ENCODE measurements at regions not wholly inside any gene's neighbourhood (a gene's known extent, or its start where the extent isn't known, plus 50 kb on each side); places are given as distances from the start of the nearest gene placed in this dataset.

- H3K27ac ChIP-seq, result peak overlapping the region; percentile 39 to 84 (median 78)
- H3K27me3 ChIP-seq, result no peaks in the 10 kb centered on the region
- WGBS, 2 donors, result 56 to 68% methylated on average over 8 to 14 of the region's 22 CpGs
- TF ChIP-seq CTCF (IDR thresholded peaks at IDR 0.05) (no peak), POLR2A (IDR thresholded peaks at IDR 0.05) (no peak)
- intact Hi-C loops (cut with DNase I), result no loop called here
- H3K36me3 ChIP-seq, result no peaks in the 10 kb centered on the region
- DNase-seq, result no peak
- no peaks in the 10 kb centered on the region for H3K9me3 ChIP-seq
- H3K4me3 ChIP-seq (replicated peaks in 1 of 3), result peak overlapping the region in 1 of 3 donors; percentile 18
- peaks cover 4 to 11% of the 10 kb centered on the region in 2 donors for H3K4me1 ChIP-seq
These were observed 201.5 kb downstream of the AUH start for GRCh38 chr9:91160181-91160580.

- H3K4me3 ChIP-seq (replicated peaks in 1 of 3), result no peak overlapping the region
- DNase-seq, result no peak
- WGBS, 2 donors, result 83 to 89% methylated on average over 16 of the region's 31 CpGs
- no peaks in the 10 kb centered on the region for H3K36me3 ChIP-seq
- H3K27ac ChIP-seq, result no peak overlapping the region
- H3K27me3 ChIP-seq, result no peaks in the 10 kb centered on the region
- TF ChIP-seq CTCF (IDR thresholded peaks at IDR 0.05) (no peak), POLR2A (IDR thresholded peaks at IDR 0.05) (no peak)
- H3K4me1 ChIP-seq, result peaks cover 4 to 11% of the 10 kb centered on the region in 2 donors
- intact Hi-C loops (cut with DNase I), result no loop called here
- H3K9me3 ChIP-seq, result no peaks in the 10 kb centered on the region
These were observed 200.9 kb downstream of the AUH start for GRCh38 chr9:91160599-91161464.

- intact Hi-C loops (cut with DNase I), result no loop called here
- Histone ChIP-seq H3K4me1 (peaks cover 8 to 17% of the 10 kb centered on the region in 2 donors), H3K9me3 (no peaks in the 10 kb centered on the region), H3K4me3 (replicated peaks in 1 of 3) (no peak overlapping the region), H3K27me3 (no peaks in the 10 kb centered on the region), H3K27ac (no peak overlapping the region), H3K36me3 (no peaks in the 10 kb centered on the region)
- TF ChIP-seq POLR2A (IDR thresholded peaks at IDR 0.05), result no peak
- no peak for TF ChIP-seq CTCF (IDR thresholded peaks at IDR 0.05)
- no peak for DNase-seq
- 83 to 90% methylated on average over 13 of the region's 13 CpGs for whole genome bisulfite sequencing, 2 donors
These were observed 200.0 kb downstream of the AUH start for GRCh38 chr9:91161465-91162300.

- no peak overlapping the region for H3K27ac ChIP-seq
- no peak overlapping the region for H3K4me3 ChIP-seq (replicated peaks in 1 of 3)
These were observed 199.4 kb downstream of the AUH start for GRCh38 chr9:91162311-91162710.

More at GRCh38 chr9:91162311-91162710, 199.4 kb downstream of the AUH start:
- Histone ChIP-seq H3K27me3 (no peaks in the 10 kb centered on the region), H3K36me3 (no peaks in the 10 kb centered on the region), H3K9me3 (no peaks in the 10 kb centered on the region), H3K4me1 (peaks cover 8 to 17% of the 10 kb centered on the region in 2 donors)
- intact Hi-C loops (cut with DNase I), result no loop called here
- 86 to 91% methylated on average over 5 of the region's 5 CpGs for WGBS, 2 donors
- TF ChIP-seq CTCF (IDR thresholded peaks at IDR 0.05) (no peak), POLR2A (IDR thresholded peaks at IDR 0.05) (no peak)
- DNase-seq, result no peak
